ENCODE measurements at regions not wholly inside any gene's neighbourhood (a gene's known extent, or its start where the extent isn't known, plus 50 kb on each side); places are given as distances from the start of the nearest gene placed in this dataset.

DNA sequence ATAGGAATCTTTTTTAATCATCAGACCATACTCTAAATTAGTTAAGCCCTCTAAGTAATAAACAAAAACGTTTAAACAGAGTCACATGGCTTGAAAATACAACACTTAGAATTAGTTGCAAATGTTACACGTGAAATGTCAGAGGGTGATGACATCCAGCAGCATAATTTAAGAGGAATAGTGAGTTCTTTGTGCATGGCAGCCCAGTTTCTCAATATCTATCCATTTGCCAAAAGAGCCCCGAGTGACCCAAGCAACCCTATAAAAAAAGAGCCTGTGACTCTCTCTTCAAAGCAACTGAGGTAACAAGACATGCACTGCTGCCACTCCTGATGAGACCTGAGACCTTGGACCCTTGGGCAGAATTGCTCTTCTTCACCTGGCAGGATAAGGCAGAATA is 96.9 kb upstream of the RASA1 start:
- H3K27me3 ChIP-seq (ENCODE audit: control insufficient read depth, insufficient read depth, low read length), result no peaks in the 10 kb centered on the region
- H3K9me3 ChIP-seq (ENCODE audit: control insufficient read depth, insufficient read depth, low read length), result no peaks in the 10 kb centered on the region
- DNase-seq (ENCODE audit: low read depth, low spot score), result no peak
- no peak overlapping the region for H3K4me3 ChIP-seq (ENCODE audit: low read depth, low read length)
- POLR2A ChIA-PET, result no interaction called here
- TF ChIP-seq, protein P1, sequence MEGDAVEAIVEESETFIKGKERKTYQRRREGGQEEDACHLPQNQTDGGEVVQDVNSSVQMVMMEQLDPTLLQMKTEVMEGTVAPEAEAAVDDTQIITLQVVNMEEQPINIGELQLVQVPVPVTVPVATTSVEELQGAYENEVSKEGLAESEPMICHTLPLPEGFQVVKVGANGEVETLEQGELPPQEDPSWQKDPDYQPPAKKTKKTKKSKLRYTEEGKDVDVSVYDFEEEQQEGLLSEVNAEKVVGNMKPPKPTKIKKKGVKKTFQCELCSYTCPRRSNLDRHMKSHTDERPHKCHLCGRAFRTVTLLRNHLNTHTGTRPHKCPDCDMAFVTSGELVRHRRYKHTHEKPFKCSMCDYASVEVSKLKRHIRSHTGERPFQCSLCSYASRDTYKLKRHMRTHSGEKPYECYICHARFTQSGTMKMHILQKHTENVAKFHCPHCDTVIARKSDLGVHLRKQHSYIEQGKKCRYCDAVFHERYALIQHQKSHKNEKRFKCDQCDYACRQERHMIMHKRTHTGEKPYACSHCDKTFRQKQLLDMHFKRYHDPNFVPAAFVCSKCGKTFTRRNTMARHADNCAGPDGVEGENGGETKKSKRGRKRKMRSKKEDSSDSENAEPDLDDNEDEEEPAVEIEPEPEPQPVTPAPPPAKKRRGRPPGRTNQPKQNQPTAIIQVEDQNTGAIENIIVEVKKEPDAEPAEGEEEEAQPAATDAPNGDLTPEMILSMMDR (IDR thresholded peaks at IDR 0.05; ENCODE audit: low read depth, low read length), result no peak
- no peak overlapping the region for H3K27ac ChIP-seq (ENCODE audit: low read depth, low read length)
- CTCF ChIA-PET, result no interaction called here

DNA sequence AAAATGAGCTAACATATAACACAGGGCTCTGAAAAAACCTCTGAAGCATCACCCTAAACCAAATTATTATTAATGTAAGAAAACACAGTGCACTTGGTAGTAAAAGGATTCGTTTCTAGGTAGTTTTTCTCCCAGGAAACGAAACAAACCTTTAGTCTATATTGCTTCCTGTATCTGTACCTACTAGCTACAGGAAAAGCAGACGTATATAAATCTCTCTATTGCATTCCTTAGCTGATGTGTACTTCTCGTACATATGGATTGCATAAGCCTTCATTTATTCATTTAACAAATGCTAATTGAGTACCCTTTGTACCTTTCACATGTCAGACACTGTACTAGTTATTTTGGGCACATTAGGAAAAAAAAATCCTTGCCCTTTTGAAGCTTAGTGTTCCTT is 85.0 kb upstream of the RASA1 start:
- POLR2A ChIA-PET, result interaction anchor here (0.7 kb wide), 1 partner anchor 85 kb away, joined by 3 read pairs; the partner anchor contains the start of gene RASA1
- H3K27ac ChIP-seq (ENCODE audit: low read depth, low read length), result no peak overlapping the region
- CTCF ChIA-PET, result no interaction called here
- TF ChIP-seq, protein P1 (IDR thresholded peaks at IDR 0.05; ENCODE audit: low read depth, low read length), result no peak
- H3K9me3 ChIP-seq (ENCODE audit: control insufficient read depth, insufficient read depth, low read length), result peaks cover 3% of the 10 kb centered on the region; the same call in 1 of the 2 replicates
- DNase-seq (ENCODE audit: low read depth, low spot score), result no peak
- no peaks in the 10 kb centered on the region for H3K27me3 ChIP-seq (ENCODE audit: control insufficient read depth, insufficient read depth, low read length)
- no peak overlapping the region for H3K4me3 ChIP-seq (ENCODE audit: low read depth, low read length)

DNA sequence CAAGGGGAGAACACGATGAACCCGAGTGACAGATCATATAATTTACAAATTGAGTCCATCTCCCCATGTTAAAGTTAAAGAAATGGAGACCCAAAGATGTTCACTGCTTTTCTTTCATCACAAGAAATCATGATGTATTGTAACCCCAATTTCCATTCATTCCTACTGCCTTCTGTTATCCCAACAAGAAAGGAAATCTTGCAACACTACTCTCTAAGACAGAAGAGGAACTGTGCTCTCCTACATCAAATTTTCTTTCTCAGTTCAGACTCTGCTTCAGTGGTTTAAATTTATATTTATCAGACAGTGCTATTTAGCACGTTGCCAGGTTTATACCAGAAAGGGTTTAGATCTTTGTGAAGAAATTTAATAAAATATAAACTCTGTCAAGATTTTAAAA is 83.8 kb upstream of the RASA1 start:
- CTCF ChIA-PET, result no interaction called here
- no peak for DNase-seq (ENCODE audit: low read depth, low spot score)
- TF ChIP-seq, protein P1 (IDR thresholded peaks at IDR 0.05; ENCODE audit: low read depth, low read length), result no peak
- Histone ChIP-seq H3K27me3 (ENCODE audit: control insufficient read depth, insufficient read depth, low read length) (no peaks in the 10 kb centered on the region), H3K9me3 (ENCODE audit: control insufficient read depth, insufficient read depth, low read length) (peaks cover 3% of the 10 kb centered on the region; the same call in 1 of the 2 replicates), H3K4me3 (ENCODE audit: low read depth, low read length) (no peak overlapping the region), H3K27ac (ENCODE audit: low read depth, low read length) (no peak overlapping the region)
- POLR2A ChIA-PET, result no interaction called here

DNA sequence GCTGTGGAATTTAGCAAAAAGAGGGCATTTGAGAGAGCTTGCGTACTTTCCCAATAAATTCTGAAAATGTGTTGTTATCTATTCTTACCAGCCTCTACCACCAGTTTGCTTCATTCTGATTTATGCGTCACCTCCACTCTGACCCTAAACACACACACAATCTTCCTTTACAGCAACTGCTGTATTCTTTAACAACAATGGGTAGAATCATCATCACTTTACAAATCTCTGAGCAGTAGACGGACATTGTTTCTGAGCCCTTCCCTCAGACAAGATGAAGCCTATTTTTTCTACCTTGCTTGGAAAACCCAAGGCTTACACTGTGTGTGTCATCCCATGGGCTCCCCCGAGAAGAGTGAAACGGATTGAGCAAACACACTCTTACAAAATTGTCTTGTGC is 83.1 kb upstream of the RASA1 start:
- ChIA-PET CTCF (no interaction called here), POLR2A (no interaction called here)
- DNase-seq (ENCODE audit: low read depth, low spot score), result no peak
- Histone ChIP-seq H3K27ac (ENCODE audit: low read depth, low read length) (no peak overlapping the region), H3K27me3 (ENCODE audit: control insufficient read depth, insufficient read depth, low read length) (no peaks in the 10 kb centered on the region), H3K9me3 (ENCODE audit: control insufficient read depth, insufficient read depth, low read length) (peaks cover 3% of the 10 kb centered on the region; the same call in 1 of the 2 replicates), H3K4me3 (ENCODE audit: low read depth, low read length) (no peak overlapping the region)
- TF ChIP-seq, protein P1 (IDR thresholded peaks at IDR 0.05; ENCODE audit: low read depth, low read length), result no peak

DNA sequence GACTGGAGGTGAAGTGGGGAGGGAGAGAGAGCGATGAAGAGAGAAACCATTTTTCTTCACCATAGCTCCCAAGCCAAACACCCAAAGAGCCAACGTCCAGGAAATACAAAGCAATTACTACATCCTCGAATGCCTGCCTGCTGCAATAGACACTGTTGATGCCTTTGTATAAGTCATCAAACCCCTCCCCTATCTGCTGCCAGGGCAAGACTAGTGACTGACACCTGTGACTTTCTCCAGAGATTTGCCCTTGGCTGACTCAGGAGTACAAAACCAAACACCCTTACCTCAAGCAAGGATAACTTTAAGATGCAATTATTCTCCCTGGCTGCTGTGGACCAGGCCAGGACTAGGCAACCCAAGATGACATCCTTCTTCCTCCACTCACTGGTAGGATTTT is 81.8 kb upstream of the RASA1 start:
- POLR2A ChIA-PET, result no interaction called here
- Histone ChIP-seq H3K27ac (ENCODE audit: low read depth, low read length) (no peak overlapping the region), H3K9me3 (ENCODE audit: control insufficient read depth, insufficient read depth, low read length) (no peaks in the 10 kb centered on the region), H3K27me3 (ENCODE audit: control insufficient read depth, insufficient read depth, low read length) (no peaks in the 10 kb centered on the region), H3K4me3 (ENCODE audit: low read depth, low read length) (no peak overlapping the region)
- TF ChIP-seq, protein P1 (IDR thresholded peaks at IDR 0.05; ENCODE audit: low read depth, low read length), result no peak
- no peak for DNase-seq (ENCODE audit: low read depth, low spot score)
- CTCF ChIA-PET, result no interaction called here
